ENCODE measurements at regions not wholly inside any gene's neighbourhood (a gene's known extent, or its start where the extent isn't known, plus 50 kb on each side); places are given as distances from the start of the nearest gene placed in this dataset.

DNA sequence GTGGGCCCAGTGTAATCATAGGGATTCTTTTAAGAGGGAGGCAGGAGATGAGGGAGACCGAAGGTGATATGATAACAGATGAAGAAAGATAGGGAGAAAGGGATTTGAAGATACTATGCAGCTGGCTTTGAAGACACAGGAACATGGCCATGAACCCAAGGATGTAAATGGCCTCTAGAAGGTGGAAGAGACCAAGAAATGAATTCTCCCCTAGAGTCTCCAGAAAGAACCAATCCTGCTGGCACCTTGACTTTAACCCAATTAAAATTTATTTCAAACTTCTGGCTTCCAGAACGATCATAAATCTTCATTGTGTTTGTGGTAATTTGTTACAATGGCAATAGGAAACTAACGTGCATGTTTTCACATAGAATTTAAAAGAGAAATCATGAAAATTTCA is 95.0 kb upstream of the GORAB start:
- TF ChIP-seq, protein P1, sequence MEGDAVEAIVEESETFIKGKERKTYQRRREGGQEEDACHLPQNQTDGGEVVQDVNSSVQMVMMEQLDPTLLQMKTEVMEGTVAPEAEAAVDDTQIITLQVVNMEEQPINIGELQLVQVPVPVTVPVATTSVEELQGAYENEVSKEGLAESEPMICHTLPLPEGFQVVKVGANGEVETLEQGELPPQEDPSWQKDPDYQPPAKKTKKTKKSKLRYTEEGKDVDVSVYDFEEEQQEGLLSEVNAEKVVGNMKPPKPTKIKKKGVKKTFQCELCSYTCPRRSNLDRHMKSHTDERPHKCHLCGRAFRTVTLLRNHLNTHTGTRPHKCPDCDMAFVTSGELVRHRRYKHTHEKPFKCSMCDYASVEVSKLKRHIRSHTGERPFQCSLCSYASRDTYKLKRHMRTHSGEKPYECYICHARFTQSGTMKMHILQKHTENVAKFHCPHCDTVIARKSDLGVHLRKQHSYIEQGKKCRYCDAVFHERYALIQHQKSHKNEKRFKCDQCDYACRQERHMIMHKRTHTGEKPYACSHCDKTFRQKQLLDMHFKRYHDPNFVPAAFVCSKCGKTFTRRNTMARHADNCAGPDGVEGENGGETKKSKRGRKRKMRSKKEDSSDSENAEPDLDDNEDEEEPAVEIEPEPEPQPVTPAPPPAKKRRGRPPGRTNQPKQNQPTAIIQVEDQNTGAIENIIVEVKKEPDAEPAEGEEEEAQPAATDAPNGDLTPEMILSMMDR (IDR thresholded peaks at IDR 0.05), result peak in 2 of 6 experiments; percentile 7 to 18
- no peak for TF ChIP-seq POLR2A (IDR thresholded peaks at IDR 0.05)

Measured in Peyer's patch (tissue), 4 donors.